ENCODE measurements at regions not wholly inside any gene's neighbourhood (a gene's known extent, or its start where the extent isn't known, plus 50 kb on each side); places are given as distances from the start of the nearest gene placed in this dataset.

DNA sequence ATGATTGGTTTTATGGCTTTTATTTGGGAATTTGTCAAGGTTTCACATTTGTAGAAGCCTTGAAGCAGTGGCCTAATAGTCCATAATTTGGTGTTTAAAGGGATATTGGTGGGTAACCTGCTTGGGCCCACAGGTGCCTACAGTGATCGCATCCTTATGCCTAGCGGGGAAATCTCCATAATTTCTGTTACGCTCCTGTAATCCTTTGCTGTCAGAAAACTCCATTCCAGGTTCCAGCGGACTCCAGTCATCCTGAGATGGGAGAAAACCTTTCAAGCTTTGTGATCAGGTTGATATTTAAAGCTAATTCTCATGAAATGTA, 257.0 kb upstream of the JADE1 start:
- Histone ChIP-seq H3K4me2 (ENCODE audit: insufficient read depth, low read length) (peak overlapping the region; percentile 85), H4K20me1 (replicated peaks; ENCODE audit: control insufficient read depth, insufficient read depth, low read length) (no peaks in the 10 kb centered on the region), H3K79me2 (ENCODE audit: control insufficient read depth, insufficient read depth, low read length) (no peaks in the 10 kb centered on the region), H3K9me1 (ENCODE audit: control insufficient read depth, insufficient read depth, low read length) (no peaks in the 10 kb centered on the region), H3K36me3 (ENCODE audit: control insufficient read depth, insufficient read depth, low read length) (no peaks in the 10 kb centered on the region), H3K27ac (ENCODE audit: extremely low read depth, low read depth, low read length) (peak overlapping the region; percentile 85; the same call in 1 of the 3 replicates), H3K27me3 (ENCODE audit: control insufficient read depth in 2 of 2, insufficient read depth in 2 of 2, low read length in 2 of 2) (no peaks in the 10 kb centered on the region), H3K4me3 (peak overlapping the region; percentile 39; the same call in 1 of the 2 replicates), H2AFZ (ENCODE audit: low read depth, low read length) (peak overlapping the region; percentile 99), H3K9me3 (replicated peaks; ENCODE audit: control insufficient read depth, insufficient read depth, low read depth, low read length) (no peaks in the 10 kb centered on the region), H3K4me1 (replicated peaks in 1 of 2; ENCODE audit: control insufficient read depth in 2 of 2, insufficient read depth in 2 of 2, low read length in 2 of 2) (peaks cover 6 to 12% of the 10 kb centered on the region in 2 experiments; a peak in 3 of 5 replicates), H3K9ac (ENCODE audit: insufficient read depth in 1 of 2, low read depth in 2 of 2, low read length in 2 of 2) (peak overlapping the region in 1 of 2 experiments; percentile 73; a peak in 3 of 4 replicates)
- intact Hi-C loops (cut with micrococcal nuclease), result loop anchor here (10.0 kb wide), 1 partner anchor 268 kb away; the partner anchor contains the start of gene PGRMC2
- 79% methylated on average over 4 of the region's 4 CpGs for WGBS (ENCODE audit: insufficient coverage, low coverage, missing lambda C conversion rate)
- no TSS peak for BruUV-seq (replicated peaks)
- DNase-seq (ENCODE audit: extremely low read depth in 1 of 4, low spot score in 3 of 4), result no peak
- no peak for FAIRE-seq
- CTCF ChIA-PET (ENCODE audit: low intra/inter-chr PET ratio), result no interaction called here
- POLR2A ChIA-PET, result interaction anchor here (0.8 to 2.7 kb wide), 15 partner anchors 10 to 264 kb away, joined by 3 to 22 read pairs (median 6); partner anchors contain the start of gene JADE1
- TF ChIP-seq GTF2F1 (IDR thresholded peaks at IDR 0.05; ENCODE audit: low read depth, low read length) (0 out of 2 replicates have a peak, but pooled peaks have one; percentile 22), SMARCA4 (IDR thresholded peaks at IDR 0.05) (no peak)
- TF ChIP-seq, protein P1, sequence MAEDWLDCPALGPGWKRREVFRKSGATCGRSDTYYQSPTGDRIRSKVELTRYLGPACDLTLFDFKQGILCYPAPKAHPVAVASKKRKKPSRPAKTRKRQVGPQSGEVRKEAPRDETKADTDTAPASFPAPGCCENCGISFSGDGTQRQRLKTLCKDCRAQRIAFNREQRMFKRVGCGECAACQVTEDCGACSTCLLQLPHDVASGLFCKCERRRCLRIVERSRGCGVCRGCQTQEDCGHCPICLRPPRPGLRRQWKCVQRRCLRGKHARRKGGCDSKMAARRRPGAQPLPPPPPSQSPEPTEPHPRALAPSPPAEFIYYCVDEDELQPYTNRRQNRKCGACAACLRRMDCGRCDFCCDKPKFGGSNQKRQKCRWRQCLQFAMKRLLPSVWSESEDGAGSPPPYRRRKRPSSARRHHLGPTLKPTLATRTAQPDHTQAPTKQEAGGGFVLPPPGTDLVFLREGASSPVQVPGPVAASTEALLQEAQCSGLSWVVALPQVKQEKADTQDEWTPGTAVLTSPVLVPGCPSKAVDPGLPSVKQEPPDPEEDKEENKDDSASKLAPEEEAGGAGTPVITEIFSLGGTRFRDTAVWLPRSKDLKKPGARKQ (CRISPR knock-in tag; IDR thresholded peaks at IDR 0.05), result 0 out of 2 replicates have a peak, but pooled peaks have one; percentile 56
- TF ChIP-seq, protein P2, sequence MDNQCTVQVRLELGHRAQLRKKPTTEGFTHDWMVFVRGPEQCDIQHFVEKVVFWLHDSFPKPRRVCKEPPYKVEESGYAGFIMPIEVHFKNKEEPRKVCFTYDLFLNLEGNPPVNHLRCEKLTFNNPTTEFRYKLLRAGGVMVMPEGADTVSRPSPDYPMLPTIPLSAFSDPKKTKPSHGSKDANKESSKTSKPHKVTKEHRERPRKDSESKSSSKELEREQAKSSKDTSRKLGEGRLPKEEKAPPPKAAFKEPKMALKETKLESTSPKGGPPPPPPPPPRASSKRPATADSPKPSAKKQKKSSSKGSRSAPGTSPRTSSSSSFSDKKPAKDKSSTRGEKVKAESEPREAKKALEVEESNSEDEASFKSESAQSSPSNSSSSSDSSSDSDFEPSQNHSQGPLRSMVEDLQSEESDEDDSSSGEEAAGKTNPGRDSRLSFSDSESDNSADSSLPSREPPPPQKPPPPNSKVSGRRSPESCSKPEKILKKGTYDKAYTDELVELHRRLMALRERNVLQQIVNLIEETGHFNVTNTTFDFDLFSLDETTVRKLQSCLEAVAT (IDR thresholded peaks at IDR 0.05), result peak in 1 of 2 experiments; percentile 39; a peak in 1 of 4 replicates
- ATAC-seq, result no peak
- in situ Hi-C loops (cut with MboI), result no loop called here
